ENCODE measurements at regions not wholly inside any gene's neighbourhood (a gene's known extent, or its start where the extent isn't known, plus 50 kb on each side); places are given as distances from the start of the nearest gene placed in this dataset.
A peak's percentile ranks its signal among the peaks of the same experiment; 100 is the strongest.
"Not testable (repeated sequence)": the region's sequence is repeated elsewhere in the genome, so short reads cannot be mapped to it uniquely, and the experiment has no call there.

GRCh38 chr2:7145707-7146106 lies 228.5 kb downstream of the RNF144A start:
- no peak for DNase-seq (ENCODE audit: low read depth, low spot score)

DNA sequence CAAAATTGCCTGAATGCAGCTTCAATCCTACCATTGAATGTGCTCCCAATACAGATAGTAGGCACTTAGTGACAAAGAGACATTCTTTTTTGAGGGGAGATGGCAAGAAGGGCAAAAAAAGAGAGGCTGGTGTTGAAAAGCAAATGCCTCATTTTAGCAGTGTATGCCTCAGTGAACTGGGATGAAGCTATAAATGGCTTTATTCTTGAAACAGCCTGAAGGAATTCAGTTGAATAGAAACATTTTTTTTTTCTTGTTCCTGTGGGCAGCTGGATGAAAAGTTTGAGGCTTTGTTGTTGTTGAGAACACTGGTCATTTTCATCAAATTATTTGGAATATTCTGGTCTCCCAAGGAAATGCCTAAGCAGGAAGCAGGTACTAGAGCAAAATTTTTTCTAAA lies 228.9 kb downstream of the RNF144A start:
- DNase-seq (ENCODE audit: low read depth, low spot score): no peak

DNA sequence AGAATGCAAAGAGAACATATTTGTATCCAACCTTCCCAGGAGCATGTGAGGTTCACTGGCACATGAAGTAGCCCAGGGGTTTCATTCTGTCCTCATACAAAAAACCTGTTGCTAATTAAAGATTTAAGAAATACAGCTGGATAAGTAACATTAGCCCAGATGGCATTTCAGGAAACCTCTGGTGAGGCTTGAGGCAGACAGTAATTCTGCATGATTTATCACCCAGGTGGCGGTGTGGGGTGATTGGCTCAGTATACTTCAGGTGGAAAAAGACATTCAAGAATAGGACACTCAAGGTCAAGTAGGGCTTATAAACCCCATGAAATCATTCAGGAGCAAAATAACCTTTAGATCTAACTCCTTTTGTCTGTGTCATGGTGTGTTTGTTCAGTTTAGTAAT lies 237.4 kb downstream of the RNF144A start:
- DNase-seq (ENCODE audit: low read depth, low spot score): no peak

DNA sequence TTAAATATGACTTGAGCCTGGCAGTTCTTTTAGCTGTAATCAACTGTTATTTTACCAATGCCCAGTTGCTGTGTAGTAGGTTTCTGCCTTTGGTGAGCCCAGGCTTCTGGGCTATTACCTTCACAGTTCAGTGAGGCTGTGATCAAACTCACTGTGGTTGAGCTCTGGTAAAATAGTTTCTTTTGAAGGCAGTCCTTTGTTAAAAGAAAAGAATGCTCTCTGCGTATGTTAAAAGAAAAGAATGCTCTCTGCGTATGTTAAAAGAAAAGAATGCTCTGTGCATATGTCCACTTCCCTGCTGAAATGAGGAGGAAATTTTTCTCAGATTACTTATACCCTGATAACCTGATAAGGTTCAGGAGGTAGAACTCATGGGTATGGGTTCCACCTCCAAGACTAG lies 244.3 kb downstream of the RNF144A start:
- no peak for DNase-seq (ENCODE audit: low read depth, low spot score)

- no peak for DNase-seq (ENCODE audit: low read depth, low spot score)
Observed at GRCh38 chr2:7165736-7166135, 248.5 kb downstream of the RNF144A start.

GRCh38 chr2:7167801-7168411 lies 250.7 kb downstream of the RNF144A start:
- no peak for DNase-seq (ENCODE audit: low read depth, low spot score)

GRCh38 chr2:7169593-7169992 lies 252.4 kb downstream of the RNF144A start:
- DNase-seq (ENCODE audit: low read depth, low spot score): no peak

- not testable (repeated sequence) for DNase-seq (ENCODE audit: low read depth, low spot score)
Observed at GRCh38 chr2:7178996-7179395, 261.8 kb downstream of the RNF144A start.

DNA sequence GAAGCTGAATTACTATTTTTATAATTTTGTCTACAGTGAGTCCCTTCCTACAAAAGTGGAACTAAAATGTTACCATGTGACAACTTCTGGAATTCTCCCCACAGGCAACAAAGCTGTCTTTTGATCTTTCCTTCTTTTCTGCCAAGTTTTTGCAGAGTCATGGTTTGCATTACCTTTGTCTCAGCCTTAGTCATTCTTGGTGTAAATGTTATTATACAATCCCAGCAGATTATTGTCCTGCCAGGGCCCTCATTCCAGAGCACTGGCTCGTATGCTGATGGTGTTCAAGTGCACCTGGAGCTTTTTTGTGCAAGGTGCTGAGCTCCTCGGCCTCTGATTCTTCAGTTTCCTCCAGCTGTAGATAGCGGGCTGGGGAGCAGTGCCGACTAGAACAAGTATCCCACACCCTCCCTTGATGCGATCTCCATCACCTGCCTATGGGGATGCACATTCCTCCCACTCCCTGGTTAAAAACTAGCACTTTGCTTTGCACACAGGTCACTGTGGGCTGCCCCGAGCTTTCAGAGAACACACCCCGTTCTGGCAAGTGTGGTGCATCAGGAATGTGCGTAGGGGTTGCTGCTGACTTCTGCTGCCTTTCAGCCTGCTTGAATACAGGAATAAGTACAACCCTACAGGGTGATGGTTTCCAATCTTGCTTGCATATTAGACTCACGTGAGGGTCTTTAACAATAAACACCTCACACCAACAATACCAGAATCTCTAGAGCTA lies 263.6 kb downstream of the RNF144A start:
- peak; percentile 18 for DNase-seq (ENCODE audit: low read depth, low spot score)

DNA sequence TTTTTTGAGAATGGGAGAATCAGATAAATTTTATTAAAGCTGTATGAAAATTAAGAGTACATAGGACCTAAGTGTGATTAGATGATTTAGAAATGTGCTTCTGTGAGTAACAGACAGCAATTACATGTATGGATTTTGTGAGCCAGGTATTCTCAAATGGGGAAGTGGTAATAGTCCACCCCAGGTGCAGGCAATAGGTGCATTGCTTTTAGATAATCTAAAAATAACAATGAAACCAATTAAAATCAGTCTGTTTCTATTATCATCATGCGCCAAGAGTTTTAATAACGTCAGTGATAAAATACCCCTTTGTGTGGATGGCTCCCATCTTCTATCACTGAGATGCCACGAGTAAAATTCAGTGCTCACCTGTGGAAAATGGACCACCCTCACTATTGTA lies 265.3 kb downstream of the RNF144A start:
- DNase-seq (ENCODE audit: low read depth, low spot score): no peak

DNA sequence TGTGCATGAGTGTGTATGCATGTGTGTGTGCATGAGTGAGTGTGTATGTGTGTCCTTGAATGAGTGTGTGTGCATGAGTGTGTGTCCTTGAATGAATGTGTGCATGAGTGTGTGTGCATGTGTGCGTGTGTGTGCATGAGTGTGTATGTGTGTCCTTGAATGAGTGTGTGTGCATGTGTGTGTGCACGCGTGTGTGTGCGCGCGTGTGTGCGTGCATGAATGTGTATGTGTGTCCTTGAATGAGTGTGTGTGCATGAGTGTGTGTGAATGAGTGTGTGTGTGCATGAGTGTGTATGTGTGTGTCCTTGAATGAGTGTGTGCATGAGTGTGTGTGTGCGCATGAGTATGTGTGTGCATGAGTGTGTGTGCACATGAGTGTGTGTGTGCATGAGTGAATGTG lies 271.9 kb downstream of the RNF144A start:
- no peak for DNase-seq (ENCODE audit: low read depth, low spot score)

- DNase-seq (ENCODE audit: low read depth, low spot score): peak; percentile 8
Observed at GRCh38 chr2:7190587-7191324, 273.5 kb downstream of the RNF144A start.

DNA sequence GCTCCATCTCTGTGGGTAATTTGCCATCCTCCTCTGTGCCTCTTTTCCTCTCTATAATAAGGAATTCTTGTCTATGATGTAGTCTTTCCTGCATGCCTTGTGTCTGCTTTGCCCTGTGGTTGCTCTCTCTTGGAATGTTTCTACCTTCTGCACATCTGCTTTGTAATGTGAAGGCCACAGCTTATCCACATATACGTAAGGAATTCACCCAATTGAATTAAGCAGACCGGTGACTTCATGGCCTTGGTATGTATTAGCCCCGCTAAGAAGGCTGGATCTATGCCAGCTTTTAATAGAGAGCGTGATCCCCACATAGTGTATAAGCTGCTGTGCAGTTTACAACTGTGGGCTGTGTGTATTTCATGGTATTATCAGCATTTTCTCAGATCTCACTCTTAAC lies 274.7 kb downstream of the RNF144A start:
- DNase-seq (ENCODE audit: low read depth, low spot score): peak; percentile 13

DNA sequence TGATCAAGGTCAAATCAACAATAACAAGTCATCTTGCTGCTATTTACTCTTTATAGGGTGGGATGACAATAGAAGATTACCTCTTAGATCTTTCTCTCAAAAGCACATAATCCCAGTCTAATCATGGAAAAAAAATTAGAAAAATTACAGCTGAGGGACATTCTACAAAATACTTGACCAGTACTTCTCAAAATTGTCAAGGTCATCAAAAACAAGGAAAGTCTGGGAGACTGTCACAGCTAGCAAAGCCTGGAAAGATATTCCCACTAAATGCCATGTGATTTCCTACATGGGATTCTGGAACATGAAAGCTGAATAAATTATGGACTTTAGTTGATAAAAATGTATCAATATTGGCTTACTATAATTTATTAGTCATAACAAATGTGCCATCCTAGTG lies 276.2 kb downstream of the RNF144A start:
- no peak for DNase-seq (ENCODE audit: low read depth, low spot score)

DNA sequence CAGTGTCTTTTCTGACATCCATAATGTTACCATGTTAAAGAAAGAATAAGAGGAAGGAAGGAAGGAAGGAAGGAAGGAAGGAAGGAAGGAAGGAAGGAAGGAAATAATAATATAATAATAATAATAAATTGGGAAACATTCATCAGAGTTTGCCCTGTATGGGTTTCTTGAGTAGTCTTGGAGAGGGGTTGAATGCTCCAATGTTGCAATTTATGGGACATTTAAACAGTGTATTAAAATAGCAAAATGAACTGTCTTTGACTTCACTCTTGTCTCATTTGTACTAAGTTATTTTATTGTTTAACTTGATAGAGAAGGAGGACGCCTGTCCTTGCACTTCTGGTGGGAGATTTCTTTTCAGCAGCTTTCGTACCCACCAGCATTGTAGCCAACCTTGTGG lies 277.7 kb downstream of the RNF144A start:
- DNase-seq (ENCODE audit: low read depth, low spot score): no peak

GRCh38 chr2:7196883-7197282 lies 279.7 kb downstream of the RNF144A start:
- no peak for DNase-seq (ENCODE audit: low read depth, low spot score)

DNA sequence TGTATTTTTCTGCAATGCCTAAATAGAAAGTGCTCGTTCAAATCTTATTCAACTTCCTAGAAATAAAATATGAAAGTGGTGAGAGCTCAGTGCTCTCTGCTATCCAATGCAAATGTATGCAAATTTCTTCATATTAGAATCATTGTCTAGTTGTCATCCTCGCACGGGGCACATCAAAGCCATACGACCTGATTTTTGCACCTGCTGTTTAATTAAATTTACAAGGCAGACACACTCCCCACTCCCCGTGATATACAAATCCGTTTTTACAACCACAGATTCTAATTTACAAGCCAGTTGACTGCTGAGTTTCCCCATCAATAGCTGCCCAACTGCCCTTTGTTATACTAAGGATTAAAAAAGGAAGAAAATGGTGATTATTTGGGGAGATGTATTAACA lies 284.6 kb downstream of the RNF144A start:
- DNase-seq (ENCODE audit: low read depth, low spot score): no peak

GRCh38 chr2:7203056-7203467 lies 285.9 kb downstream of the RNF144A start:
- DNase-seq (ENCODE audit: low read depth, low spot score): peak; percentile 29

DNA sequence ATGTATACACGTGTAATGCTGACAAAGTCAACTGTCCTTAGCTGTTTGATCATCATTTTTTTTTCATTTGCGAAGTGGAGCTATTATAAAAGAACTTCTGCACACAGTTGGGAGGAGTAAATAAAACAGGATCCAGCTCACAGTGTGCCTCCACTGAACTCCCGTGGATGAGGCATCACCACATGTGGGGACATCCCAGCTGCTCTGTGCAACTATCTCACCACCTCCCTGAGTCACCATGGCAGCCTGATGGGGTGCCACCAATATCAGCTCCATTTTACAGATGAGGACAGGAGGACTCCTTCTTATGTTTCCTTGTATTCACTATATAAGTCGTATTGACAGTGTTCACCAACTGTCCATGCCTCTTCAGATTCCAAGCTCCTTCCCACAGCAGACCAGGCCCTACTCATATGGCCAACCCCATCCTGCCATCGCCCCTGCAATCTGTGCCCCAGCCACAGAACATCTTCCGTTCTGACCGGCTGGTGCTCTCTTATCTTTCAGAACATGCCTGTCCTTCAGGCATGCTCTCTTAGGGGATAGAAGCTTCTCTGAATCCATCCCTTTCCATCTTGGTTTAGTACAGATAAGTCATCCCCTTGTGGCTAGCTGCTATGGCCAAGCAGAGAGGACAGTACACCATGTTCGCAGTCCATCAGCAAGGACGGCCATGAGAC lies 288.1 kb downstream of the RNF144A start:
- no peak for DNase-seq (ENCODE audit: low read depth, low spot score)

GRCh38 chr2:7206111-7206810 lies 289.0 kb downstream of the RNF144A start:
- no peak for DNase-seq (ENCODE audit: low read depth, low spot score)

DNA sequence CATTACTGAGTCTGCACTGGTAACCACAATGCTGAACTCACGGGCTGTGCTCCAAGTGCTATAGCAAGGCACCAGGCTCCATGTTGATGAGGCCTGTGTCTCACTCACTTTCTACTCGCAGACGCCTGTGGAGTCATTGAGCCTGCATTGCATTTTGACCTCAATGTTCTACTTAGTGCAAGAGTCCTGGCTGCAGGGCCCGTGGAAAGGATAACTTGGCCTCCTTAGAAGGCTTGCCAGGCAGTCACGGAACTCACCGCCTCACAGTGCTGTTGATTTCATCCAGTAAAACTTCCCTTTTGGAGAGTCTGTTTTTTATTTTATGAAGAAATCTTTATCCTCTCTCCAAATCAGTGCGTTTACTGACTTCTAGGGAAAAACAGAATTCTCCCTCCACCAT lies 290.4 kb downstream of the RNF144A start:
- no peak for DNase-seq (ENCODE audit: low read depth, low spot score)

Data from ELF-1 (cell line).